SK-N-SH treated with all-trans-retinoic acid at 6 μM for 48 hours (cell line): ENCODE measurements at regions not wholly inside any gene's neighbourhood (a gene's known extent, or its start where the extent isn't known, plus 50 kb on each side); places are given as distances from the start of the nearest gene placed in this dataset.

Experiments
- ATAC-seq: fragments of 200-7000 bp; cut with Tn5 transposase; 3 replicates; pipeline ENCODE4 v1.9.1; 2020; ENCODE audit warnings: mild to moderate bottlenecking, moderate library complexity
- ARNTL ChIP-seq: fragments of 450-650 bp; formaldehyde crosslinking; IDR thresholded peaks from 2 replicates; pipeline ENCODE4 v1.5.0; 2020; ENCODE audit warnings: low read depth, mild to moderate bottlenecking, moderate library complexity, borderline replicate concordance
- BACH2 ChIP-seq: fragments of 250-450 bp; sonication (Bioruptor Pico); IDR thresholded peaks from 2 replicates; pipeline ENCODE4 v1.9.0; 2021; ENCODE audit warnings: mild to moderate bottlenecking, borderline replicate concordance
- CREB5 ChIP-seq: fragments of 250-450 bp; sonication (Bioruptor Pico); IDR thresholded peaks from 2 replicates; pipeline ENCODE4 v1.5.1; 2020; ENCODE audit warnings: low read depth, mild to moderate bottlenecking, moderate library complexity
- ESRRG ChIP-seq: fragments of 250-450 bp; sonication (Bioruptor Pico); IDR thresholded peaks from 2 replicates; pipeline ENCODE4 v1.6.1; 2021; ENCODE audit warnings: mild to moderate bottlenecking
- GLIS3 ChIP-seq: fragments of 250-450 bp; sonication (Bioruptor Pico); IDR thresholded peaks from 2 replicates; pipeline ENCODE4 v1.5.0; 2020; ENCODE audit warnings: mild to moderate bottlenecking, moderate library complexity
- ISL1 ChIP-seq: fragments of 250-450 bp; sonication (Bioruptor Pico); IDR thresholded peaks from 2 replicates; pipeline ENCODE4 v2.1.2; 2022; ENCODE audit warnings: mild to moderate bottlenecking, moderate library complexity
- OSR1 ChIP-seq: fragments of 250-450 bp; sonication (Bioruptor Pico); IDR thresholded peaks from 2 replicates; pipeline ENCODE4 v1.8.0; 2022; ENCODE audit warnings: moderate library complexity, mild to moderate bottlenecking, inconsistent platforms
- PPARA ChIP-seq: fragments of 250-450 bp; sonication (Bioruptor Pico); IDR thresholded peaks from 2 replicates; pipeline ENCODE4 v1.5.0; 2020; ENCODE audit warnings: mild to moderate bottlenecking, borderline replicate concordance
- RARB ChIP-seq: fragments of 250-450 bp; sonication (Bioruptor Pico); IDR thresholded peaks from 2 replicates; pipeline ENCODE4 v1.8.0; 2021; ENCODE audit warnings: mild to moderate bottlenecking, moderate library complexity
- TCF4 ChIP-seq: fragments of 250-450 bp; sonication (Bioruptor Pico); IDR thresholded peaks from 2 replicates; pipeline ENCODE4 v1.8.0; 2021; ENCODE audit warnings: mild to moderate bottlenecking, moderate library complexity, borderline replicate concordance
- ZC3H10 ChIP-seq: fragments of 250-450 bp; sonication (Bioruptor Pico); IDR thresholded peaks from 2 replicates; pipeline ENCODE4 v1.5.1; 2021; ENCODE audit warnings: mild to moderate bottlenecking, moderate library complexity
- ZFP3 ChIP-seq: fragments of 250-450 bp; sonication (Bioruptor Pico); IDR thresholded peaks from 2 replicates; pipeline ENCODE4 v1.5.0; 2020; ENCODE audit warnings: mild to moderate bottlenecking, moderate library complexity
- ZFP30 ChIP-seq: fragments of 450-650 bp; formaldehyde crosslinking; IDR thresholded peaks from 2 replicates; pipeline ENCODE4 v1.5.0; 2022; ENCODE audit warnings: mild to moderate bottlenecking, moderate library complexity
- ZNF565 ChIP-seq: fragments of 450-650 bp; formaldehyde crosslinking; conservative IDR thresholded peaks from 2 replicates; pipeline ENCODE4 v1.5.0; 2020; ENCODE audit warnings: low read depth, mild to moderate bottlenecking, moderate library complexity
- ZNF70 ChIP-seq: fragments of 450-650 bp; formaldehyde crosslinking; IDR thresholded peaks from 2 replicates; pipeline ENCODE4 v1.5.0; 2020; ENCODE audit warnings: mild to moderate bottlenecking, moderate library complexity
- ZNF8 ChIP-seq: fragments of 450-650 bp; formaldehyde crosslinking; IDR thresholded peaks from 2 replicates; pipeline ENCODE4 v1.5.0; 2020; ENCODE audit warnings: mild to moderate bottlenecking, moderate library complexity
- TF ChIP-seq, protein P1 (sequence below): fragments of 250-450 bp; sonication (Bioruptor Pico); IDR thresholded peaks from 2 replicates; pipeline ENCODE4 v1.5.1; 2021; ENCODE audit warnings: mild to moderate bottlenecking, moderate library complexity
- TF ChIP-seq, protein P2 (sequence below): fragments of 250-450 bp; sonication (Bioruptor Pico); IDR thresholded peaks from 2 replicates; pipeline ENCODE4 v1.8.0; 2020; ENCODE audit warnings: mild to moderate bottlenecking, moderate library complexity, borderline replicate concordance

- no peak; the same call in 2 of the 3 replicates for ATAC-seq
- no peak for TF ChIP-seq ZNF565 (CRISPR knock-in tag)
- TF ChIP-seq ARNTL (CRISPR knock-in tag): no peak
- TF ChIP-seq ESRRG (CRISPR knock-in tag): no peak
- no peak for TF ChIP-seq ZNF8
- TF ChIP-seq, protein P1, sequence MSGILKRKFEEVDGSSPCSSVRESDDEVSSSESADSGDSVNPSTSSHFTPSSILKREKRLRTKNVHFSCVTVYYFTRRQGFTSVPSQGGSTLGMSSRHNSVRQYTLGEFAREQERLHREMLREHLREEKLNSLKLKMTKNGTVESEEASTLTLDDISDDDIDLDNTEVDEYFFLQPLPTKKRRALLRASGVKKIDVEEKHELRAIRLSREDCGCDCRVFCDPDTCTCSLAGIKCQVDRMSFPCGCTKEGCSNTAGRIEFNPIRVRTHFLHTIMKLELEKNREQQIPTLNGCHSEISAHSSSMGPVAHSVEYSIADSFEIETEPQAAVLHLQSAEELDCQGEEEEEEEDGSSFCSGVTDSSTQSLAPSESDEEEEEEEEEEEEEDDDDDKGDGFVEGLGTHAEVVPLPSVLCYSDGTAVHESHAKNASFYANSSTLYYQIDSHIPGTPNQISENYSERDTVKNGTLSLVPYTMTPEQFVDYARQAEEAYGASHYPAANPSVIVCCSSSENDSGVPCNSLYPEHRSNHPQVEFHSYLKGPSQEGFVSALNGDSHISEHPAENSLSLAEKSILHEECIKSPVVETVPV: no peak
- TF ChIP-seq ZFP3: no peak
Observed at GRCh38 chr13:80510686-80511085, 169.8 kb upstream of the SPRY2 start.

GRCh38 chr13:80509264-80509663, 168.3 kb upstream of the SPRY2 start:
- ATAC-seq: no peak
- TF ChIP-seq BACH2 (CRISPR knock-in tag) (no peak), TCF4 (CRISPR knock-in tag) (no peak), ZFP30 (no peak), ESRRG (CRISPR knock-in tag) (no peak), ZC3H10 (no peak), PPARA (CRISPR knock-in tag) (no peak), ZNF8 (no peak), ZNF565 (CRISPR knock-in tag) (no peak), CREB5 (CRISPR knock-in tag) (no peak)
- TF ChIP-seq, protein P2, sequence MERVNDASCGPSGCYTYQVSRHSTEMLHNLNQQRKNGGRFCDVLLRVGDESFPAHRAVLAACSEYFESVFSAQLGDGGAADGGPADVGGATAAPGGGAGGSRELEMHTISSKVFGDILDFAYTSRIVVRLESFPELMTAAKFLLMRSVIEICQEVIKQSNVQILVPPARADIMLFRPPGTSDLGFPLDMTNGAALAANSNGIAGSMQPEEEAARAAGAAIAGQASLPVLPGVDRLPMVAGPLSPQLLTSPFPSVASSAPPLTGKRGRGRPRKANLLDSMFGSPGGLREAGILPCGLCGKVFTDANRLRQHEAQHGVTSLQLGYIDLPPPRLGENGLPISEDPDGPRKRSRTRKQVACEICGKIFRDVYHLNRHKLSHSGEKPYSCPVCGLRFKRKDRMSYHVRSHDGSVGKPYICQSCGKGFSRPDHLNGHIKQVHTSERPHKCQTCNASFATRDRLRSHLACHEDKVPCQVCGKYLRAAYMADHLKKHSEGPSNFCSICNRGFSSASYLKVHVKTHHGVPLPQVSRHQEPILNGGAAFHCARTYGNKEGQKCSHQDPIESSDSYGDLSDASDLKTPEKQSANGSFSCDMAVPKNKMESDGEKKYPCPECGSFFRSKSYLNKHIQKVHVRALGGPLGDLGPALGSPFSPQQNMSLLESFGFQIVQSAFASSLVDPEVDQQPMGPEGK (CRISPR knock-in tag): no peak
- TF ChIP-seq, protein P1: no peak

GRCh38 chr13:80508031-80508430, 167.1 kb upstream of the SPRY2 start:
- no peak for TF ChIP-seq PPARA (CRISPR knock-in tag)
- TF ChIP-seq OSR1 (CRISPR knock-in tag): no peak
- TF ChIP-seq ZNF8: no peak
- no peak for TF ChIP-seq ZFP30
- TF ChIP-seq ZNF565 (CRISPR knock-in tag): no peak
- TF ChIP-seq CREB5 (CRISPR knock-in tag): no peak
- no peak for TF ChIP-seq ISL1 (CRISPR knock-in tag)
- TF ChIP-seq ZNF70 (CRISPR knock-in tag): no peak
- TF ChIP-seq RARB (CRISPR knock-in tag): no peak
- TF ChIP-seq, protein P1: no peak
- no peak for TF ChIP-seq ARNTL (CRISPR knock-in tag)
- no peak for TF ChIP-seq ZFP3
- no peak for TF ChIP-seq TCF4 (CRISPR knock-in tag)
- TF ChIP-seq, protein P2 (CRISPR knock-in tag): no peak
- no peak for TF ChIP-seq GLIS3 (CRISPR knock-in tag)
- TF ChIP-seq ESRRG (CRISPR knock-in tag): no peak
- ATAC-seq: no peak
